DND-41 (cell line): ENCODE measurements at regions not wholly inside any gene's neighbourhood (a gene's known extent, or its start where the extent isn't known, plus 50 kb on each side); places are given as distances from the start of the nearest gene placed in this dataset.

Experiments
- ATAC-seq: fragments of 200-7000 bp; cut with Tn5 transposase; 3 replicates; pipeline ENCODE4 v1.9.1; 2021; ENCODE audit warnings: low read depth; ENCODE audit not compliant: insufficient read depth
- DNase-seq: peaks from one replicate; pipeline ENCODE4 v3.0.0-alpha.2; 2020
- H2AFZ ChIP-seq: 2 replicates; pipeline ENCODE4 v1.6.0; 2012; ENCODE audit warnings: low read depth, low read length
- H3K27ac ChIP-seq: 2 replicates; pipeline ENCODE4 v1.5.1; 2012; ENCODE audit warnings: low read length, inconsistent platforms
- H3K27me3 ChIP-seq: fragments of 200-600 bp; sonication (generic); 2 replicates; pipeline ENCODE4 v1.6.0; 2012; ENCODE audit warnings: low read length, mild to moderate bottlenecking, inconsistent platforms; ENCODE audit not compliant: insufficient read depth, poor library complexity
- H3K36me3 ChIP-seq: 2 replicates; pipeline ENCODE4 v1.5.1; 2012; ENCODE audit warnings: low read length, inconsistent platforms; ENCODE audit not compliant: insufficient read depth
- H3K4me1 ChIP-seq: 2 replicates; pipeline ENCODE4 v1.5.1; 2012; ENCODE audit warnings: mild to moderate bottlenecking, low read length; ENCODE audit not compliant: insufficient read depth
- H3K4me2 ChIP-seq: 2 replicates; pipeline ENCODE4 v1.6.0; 2012; ENCODE audit warnings: mild to moderate bottlenecking, moderate library complexity, low read length, inconsistent platforms; ENCODE audit not compliant: insufficient read depth
- H3K4me3 ChIP-seq, 2 experiments: fragments of 200-600 bp in 1 of 2; shearing (Covaris generic) in 1 of 2; 2 replicates each; pipeline ENCODE4 v1.5.1; 2012 to 2016; ENCODE audit warnings: inconsistent platforms in 2 of 2, low read length in 2 of 2, mild to moderate bottlenecking in 2 of 2, low read depth in 1 of 2, moderate library complexity in 1 of 2
- H3K79me2 ChIP-seq: 2 replicates; pipeline ENCODE4 v1.6.0; 2012; ENCODE audit warnings: low read length, inconsistent platforms; ENCODE audit not compliant: insufficient read depth
- H3K9ac ChIP-seq: 2 replicates; pipeline ENCODE4 v1.6.0; 2012; ENCODE audit warnings: low read depth, mild to moderate bottlenecking, inconsistent platforms, low read length, moderate library complexity
- H3K9me3 ChIP-seq: 2 replicates; pipeline ENCODE4 v1.5.1; 2012; ENCODE audit warnings: low read length, moderate library complexity, mild to moderate bottlenecking, inconsistent platforms; ENCODE audit not compliant: insufficient read depth, severe bottlenecking
- H4K20me1 ChIP-seq: 2 replicates; pipeline ENCODE4 v1.6.0; 2012; ENCODE audit warnings: low read length; ENCODE audit not compliant: insufficient read depth
- EZH2 ChIP-seq: IDR thresholded peaks from 3 replicates; pipeline ENCODE4 v1.6.1; 2012; ENCODE audit warnings: borderline replicate concordance, low read depth, mild to moderate bottlenecking, moderate library complexity, low read length, inconsistent platforms; ENCODE audit not compliant: severe bottlenecking
- TF ChIP-seq, protein P1 (sequence below): IDR thresholded peaks from 2 replicates; pipeline ENCODE4 v1.5.1; 2012; ENCODE audit warnings: borderline replicate concordance, low read length, moderate library complexity, mild to moderate bottlenecking; ENCODE audit not compliant: poor library complexity, severe bottlenecking; ENCODE audit errors: extremely low read depth

- no peaks in the 10 kb centered on the region for H3K4me1 ChIP-seq
- ATAC-seq = no peak
- no peaks in the 10 kb centered on the region for H4K20me1 ChIP-seq
- no peak overlapping the region for H3K9ac ChIP-seq
- no peaks in the 10 kb centered on the region for H3K9me3 ChIP-seq
- H3K27ac ChIP-seq = no peak overlapping the region
- H3K4me2 ChIP-seq = no peak overlapping the region
- no peak overlapping the region for H2AFZ ChIP-seq
- no peaks in the 10 kb centered on the region for H3K79me2 ChIP-seq
- H3K27me3 ChIP-seq = no peaks in the 10 kb centered on the region
- no peak overlapping the region for H3K4me3 ChIP-seq
- no peak for TF ChIP-seq EZH2
- TF ChIP-seq, protein P1, sequence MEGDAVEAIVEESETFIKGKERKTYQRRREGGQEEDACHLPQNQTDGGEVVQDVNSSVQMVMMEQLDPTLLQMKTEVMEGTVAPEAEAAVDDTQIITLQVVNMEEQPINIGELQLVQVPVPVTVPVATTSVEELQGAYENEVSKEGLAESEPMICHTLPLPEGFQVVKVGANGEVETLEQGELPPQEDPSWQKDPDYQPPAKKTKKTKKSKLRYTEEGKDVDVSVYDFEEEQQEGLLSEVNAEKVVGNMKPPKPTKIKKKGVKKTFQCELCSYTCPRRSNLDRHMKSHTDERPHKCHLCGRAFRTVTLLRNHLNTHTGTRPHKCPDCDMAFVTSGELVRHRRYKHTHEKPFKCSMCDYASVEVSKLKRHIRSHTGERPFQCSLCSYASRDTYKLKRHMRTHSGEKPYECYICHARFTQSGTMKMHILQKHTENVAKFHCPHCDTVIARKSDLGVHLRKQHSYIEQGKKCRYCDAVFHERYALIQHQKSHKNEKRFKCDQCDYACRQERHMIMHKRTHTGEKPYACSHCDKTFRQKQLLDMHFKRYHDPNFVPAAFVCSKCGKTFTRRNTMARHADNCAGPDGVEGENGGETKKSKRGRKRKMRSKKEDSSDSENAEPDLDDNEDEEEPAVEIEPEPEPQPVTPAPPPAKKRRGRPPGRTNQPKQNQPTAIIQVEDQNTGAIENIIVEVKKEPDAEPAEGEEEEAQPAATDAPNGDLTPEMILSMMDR = no peak
- no peaks in the 10 kb centered on the region for H3K36me3 ChIP-seq
- no peak for DNase-seq
These were observed 144.1 kb upstream of the PEX5L start for GRCh38 chr3:180180795-180181194.

- Histone ChIP-seq H3K36me3 (no peaks in the 10 kb centered on the region), H4K20me1 (no peaks in the 10 kb centered on the region), H3K9me3 (no peaks in the 10 kb centered on the region), H3K27me3 (no peaks in the 10 kb centered on the region), H3K27ac (no peak overlapping the region), H3K4me1 (no peaks in the 10 kb centered on the region), H3K4me2 (no peak overlapping the region), H3K9ac (no peak overlapping the region), H3K79me2 (no peaks in the 10 kb centered on the region), H2AFZ (no peak overlapping the region), H3K4me3 (no peak overlapping the region)
- no peak for TF ChIP-seq EZH2
- TF ChIP-seq, protein P1 = no peak
- ATAC-seq (no peak), DNase-seq (no peak)
These were observed 144.7 kb upstream of the PEX5L start for GRCh38 chr3:180181387-180181786.

DNA sequence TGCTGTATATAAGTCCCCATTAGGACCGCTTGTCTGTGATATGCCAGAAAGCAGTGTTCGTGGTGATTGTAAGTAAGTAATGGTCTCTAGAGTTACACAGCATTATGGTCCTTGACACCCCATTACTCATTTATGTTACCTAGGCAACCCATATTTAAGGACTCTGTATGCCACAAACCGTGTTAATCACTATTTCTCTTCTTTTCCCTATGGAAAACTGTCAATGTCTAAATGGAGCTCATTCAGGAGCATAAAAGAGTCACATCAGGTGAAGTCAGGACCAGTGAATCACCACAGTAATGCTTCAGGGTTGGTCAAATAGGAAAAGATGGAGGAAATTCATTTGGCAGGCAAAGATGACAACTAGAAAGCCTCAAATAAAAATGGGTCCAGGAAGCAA lies 146.6 kb upstream of the PEX5L start:
- no peak for TF ChIP-seq EZH2
- TF ChIP-seq, protein P1 = no peak
- Histone ChIP-seq H2AFZ (no peak overlapping the region), H4K20me1 (no peaks in the 10 kb centered on the region), H3K27ac (no peak overlapping the region), H3K4me3 (no peak overlapping the region), H3K4me1 (no peaks in the 10 kb centered on the region), H3K36me3 (no peaks in the 10 kb centered on the region), H3K4me2 (no peak overlapping the region), H3K9ac (no peak overlapping the region), H3K27me3 (no peaks in the 10 kb centered on the region), H3K9me3 (no peaks in the 10 kb centered on the region), H3K79me2 (no peaks in the 10 kb centered on the region)
- ATAC-seq (no peak), DNase-seq (no peak)

DNA sequence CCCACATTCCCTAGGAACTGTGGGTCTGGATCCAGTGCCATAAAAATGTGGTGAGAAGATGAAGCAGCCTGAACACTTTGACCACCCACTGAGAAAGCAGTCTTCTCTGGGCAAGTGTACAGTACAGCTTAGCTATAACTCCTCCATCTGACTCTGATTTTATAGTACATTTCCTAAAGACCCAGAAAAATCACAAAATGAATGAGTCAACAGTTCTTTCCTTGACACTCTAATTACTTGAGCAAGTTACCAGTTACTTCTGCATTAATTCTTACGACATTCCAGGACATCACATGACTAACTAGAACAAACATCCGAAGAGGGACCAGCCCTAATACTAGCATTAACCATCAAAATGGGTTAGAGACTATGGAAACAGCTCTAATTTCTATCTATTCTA lies 148.1 kb upstream of the PEX5L start:
- H3K4me2 ChIP-seq = no peak overlapping the region
- H3K4me3 ChIP-seq = no peak overlapping the region
- no peaks in the 10 kb centered on the region for H4K20me1 ChIP-seq
- ATAC-seq (no peak), DNase-seq (no peak)
- no peaks in the 10 kb centered on the region for H3K4me1 ChIP-seq
- no peaks in the 10 kb centered on the region for H3K79me2 ChIP-seq
- H3K36me3 ChIP-seq = no peaks in the 10 kb centered on the region
- no peak overlapping the region for H3K27ac ChIP-seq
- no peaks in the 10 kb centered on the region for H3K27me3 ChIP-seq
- no peak overlapping the region for H2AFZ ChIP-seq
- no peak overlapping the region for H3K9ac ChIP-seq
- no peak for TF ChIP-seq EZH2
- TF ChIP-seq, protein P1 = no peak
- no peaks in the 10 kb centered on the region for H3K9me3 ChIP-seq
